Femur (tissue), 1 donor: ENCODE measurements at regions not wholly inside any gene's neighbourhood (a gene's known extent, or its start where the extent isn't known, plus 50 kb on each side); places are given as distances from the start of the nearest gene placed in this dataset.

ENCODE experiments used
- DNase-seq: peaks from one replicate; pipeline ENCODE4 v3.0.0-alpha.2; 2017

GRCh38 chr6:97819710-97820109 lies 536.7 kb upstream of the MMS22L start:
- DNase-seq, result no peak

GRCh38 chr6:97820400-97820799 lies 537.4 kb upstream of the MMS22L start:
- no peak for DNase-seq

- no peak for DNase-seq
Observed at GRCh38 chr6:97822632-97823031, 539.6 kb upstream of the MMS22L start.

GRCh38 chr6:97841763-97842162 lies 558.7 kb upstream of the MMS22L start:
- DNase-seq, result no peak

- DNase-seq, result no peak
Observed at GRCh38 chr6:97842521-97842920, 559.5 kb upstream of the MMS22L start.

GRCh38 chr6:97849390-97849789 lies 566.4 kb upstream of the MMS22L start:
- no peak for DNase-seq

GRCh38 chr6:97850458-97851212 lies 567.6 kb upstream of the MMS22L start:
- DNase-seq, result no peak

GRCh38 chr6:97863697-97864096 lies 580.7 kb upstream of the MMS22L start:
- no peak for DNase-seq

GRCh38 chr6:97864366-97864765 lies 581.4 kb upstream of the MMS22L start:
- DNase-seq, result no peak

- DNase-seq, result no peak
Observed at GRCh38 chr6:97864826-97865225, 581.8 kb upstream of the MMS22L start.

GRCh38 chr6:97865612-97866011 lies 582.6 kb upstream of the MMS22L start:
- no peak for DNase-seq

- DNase-seq, result no peak
Observed at GRCh38 chr6:97866616-97867015, 583.6 kb upstream of the MMS22L start.

GRCh38 chr6:97867177-97867576 lies 584.2 kb upstream of the MMS22L start:
- no peak for DNase-seq

GRCh38 chr6:97870273-97870672 lies 587.3 kb upstream of the MMS22L start:
- DNase-seq, result no peak

- no peak for DNase-seq
Observed at GRCh38 chr6:97876711-97877110, 593.7 kb upstream of the MMS22L start.

GRCh38 chr6:97882755-97883154 lies 599.7 kb upstream of the MMS22L start:
- DNase-seq, result no peak

- DNase-seq, result no peak
Observed at GRCh38 chr6:97885325-97885724, 602.3 kb upstream of the MMS22L start.

GRCh38 chr6:97885828-97886227 lies 602.8 kb upstream of the MMS22L start:
- no peak for DNase-seq

- DNase-seq, result no peak
Observed at GRCh38 chr6:97901531-97901930, 618.5 kb upstream of the MMS22L start.

- DNase-seq, result no peak
Observed at GRCh38 chr6:97909380-97909779, 626.4 kb upstream of the MMS22L start.

GRCh38 chr6:97913721-97914120 lies 630.7 kb upstream of the MMS22L start:
- DNase-seq, result no peak

- no peak for DNase-seq
Observed at GRCh38 chr6:97914912-97915311, 631.9 kb upstream of the MMS22L start.

GRCh38 chr6:97915537-97915936 lies 632.5 kb upstream of the MMS22L start:
- DNase-seq, result no peak

- no peak for DNase-seq
Observed at GRCh38 chr6:97917369-97917768, 634.4 kb upstream of the MMS22L start.

- no peak for DNase-seq
Observed at GRCh38 chr6:97919046-97919445, 636.0 kb upstream of the MMS22L start.
